Sigmoid colon (tissue), 6 donors: ENCODE measurements at regions not wholly inside any gene's neighbourhood (a gene's known extent, or its start where the extent isn't known, plus 50 kb on each side); places are given as distances from the start of the nearest gene placed in this dataset.

Experiments used
- DNase-seq: peaks from one replicate; pipeline ENCODE4 v3.0.0-alpha.2; 2019
- H3K27ac ChIP-seq, 4 donors: fragments of 200-600 bp; sonication (generic); one replicate each; pipeline ENCODE4 v1.5.1; 2016 to 2019; ENCODE audit warnings: mild to moderate bottlenecking in 1 of 4
- H3K27me3 ChIP-seq, 3 donors: fragments of 200-600 bp; sonication (generic); one replicate each; pipeline ENCODE4 v1.5.1; 2019; ENCODE audit warnings: mild to moderate bottlenecking in 1 of 3
- H3K36me3 ChIP-seq, 4 donors: fragments of 200-600 bp; sonication (generic); one replicate each; pipeline ENCODE4 v1.5.1; 2016 to 2019
- H3K4me1 ChIP-seq, 4 donors: fragments of 200-600 bp; sonication (generic); one replicate each; pipeline ENCODE4 v1.5.1; 2017 to 2019
- H3K4me3 ChIP-seq, 4 donors: fragments of 200-600 bp; sonication (generic); one replicate each; pipeline ENCODE4 v1.5.1; 2017 to 2019; ENCODE audit warnings: mild to moderate bottlenecking in 2 of 4, moderate library complexity in 1 of 4
- H3K9me3 ChIP-seq, 4 donors: fragments of 200-600 bp in 3 of 4; sonication (generic) in 3 of 4; one replicate each; pipeline versions ENCODE4 v1.5.1 to v1.6.1; 2013 to 2019
- EP300 ChIP-seq, 4 donors: sonication (generic); formaldehyde crosslinking; IDR thresholded peaks; one replicate each; pipeline ENCODE4 v1.6.1; 2017; ENCODE audit warnings: antibody characterized with exemption in 4 of 4
- POLR2A ChIP-seq, 2 donors: fragments of 450-650 bp; IDR thresholded peaks; one replicate each; pipeline ENCODE4 v1.6.1; 2016; ENCODE audit warnings: antibody characterized with exemption in 2 of 2, mild to moderate bottlenecking in 2 of 2, moderate library complexity in 2 of 2
- POLR2AphosphoS5 ChIP-seq, 4 donors: sonication (generic); formaldehyde crosslinking; IDR thresholded peaks; one replicate each; pipeline ENCODE4 v1.6.1; 2017; ENCODE audit warnings: antibody characterized with exemption in 4 of 4
- WGBS, 2 donors: extraction: QIAGEN DNeasy Blood & Tissue Kit; methylation state at CpG; one replicate each; pipeline ENCODE4 v1.1.7; 2013; 5-methylcytosine and 5-hydroxymethylcytosine counted together
- intact Hi-C: fragments of 100-400 bp; cut with DNase I; formaldehyde crosslinking; loops from one replicate; pipeline ENCODE4 v1.15.1; 2023
- TF ChIP-seq, protein P1 (sequence below), 4 experiments: fragments of 450-650 bp in 3 of 4; fragments of 200-600 bp in 1 of 4; IDR thresholded peaks; one replicate each; pipeline ENCODE4 v1.5.1; 2016 to 2019; ENCODE audit warnings: antibody characterized with exemption in 4 of 4, mild to moderate bottlenecking in 3 of 4, moderate library complexity in 2 of 4
- donor health status: healthy with polysubstance abuse.
- donor health status: healthy.

- H3K4me1 ChIP-seq: peaks cover 0 to 35% (median 30%) of the 10 kb centered on the region in 4 donors
- TF ChIP-seq, protein P1, sequence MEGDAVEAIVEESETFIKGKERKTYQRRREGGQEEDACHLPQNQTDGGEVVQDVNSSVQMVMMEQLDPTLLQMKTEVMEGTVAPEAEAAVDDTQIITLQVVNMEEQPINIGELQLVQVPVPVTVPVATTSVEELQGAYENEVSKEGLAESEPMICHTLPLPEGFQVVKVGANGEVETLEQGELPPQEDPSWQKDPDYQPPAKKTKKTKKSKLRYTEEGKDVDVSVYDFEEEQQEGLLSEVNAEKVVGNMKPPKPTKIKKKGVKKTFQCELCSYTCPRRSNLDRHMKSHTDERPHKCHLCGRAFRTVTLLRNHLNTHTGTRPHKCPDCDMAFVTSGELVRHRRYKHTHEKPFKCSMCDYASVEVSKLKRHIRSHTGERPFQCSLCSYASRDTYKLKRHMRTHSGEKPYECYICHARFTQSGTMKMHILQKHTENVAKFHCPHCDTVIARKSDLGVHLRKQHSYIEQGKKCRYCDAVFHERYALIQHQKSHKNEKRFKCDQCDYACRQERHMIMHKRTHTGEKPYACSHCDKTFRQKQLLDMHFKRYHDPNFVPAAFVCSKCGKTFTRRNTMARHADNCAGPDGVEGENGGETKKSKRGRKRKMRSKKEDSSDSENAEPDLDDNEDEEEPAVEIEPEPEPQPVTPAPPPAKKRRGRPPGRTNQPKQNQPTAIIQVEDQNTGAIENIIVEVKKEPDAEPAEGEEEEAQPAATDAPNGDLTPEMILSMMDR (IDR thresholded peaks at IDR 0.05): no peak
- TF ChIP-seq EP300 (IDR thresholded peaks at IDR 0.05): no peak
- no peak for TF ChIP-seq POLR2A (IDR thresholded peaks at IDR 0.05)
- intact Hi-C loops: no loop called here
- WGBS, 2 donors: 74 to 79% methylated on average over 6 of the region's 6 CpGs
- no peak overlapping the region for H3K4me3 ChIP-seq
- no peaks in the 10 kb centered on the region for H3K9me3 ChIP-seq
- H3K27ac ChIP-seq: peak overlapping the region; percentile 91 to 100 (median 96)
- H3K36me3 ChIP-seq: no peaks in the 10 kb centered on the region
- no peak for DNase-seq
- no peaks in the 10 kb centered on the region for H3K27me3 ChIP-seq
Measured at GRCh38 chr20:50413088-50413500, 97.1 kb upstream of the PTPN1 start.

- no peaks in the 10 kb centered on the region for H3K36me3 ChIP-seq
- H3K4me3 ChIP-seq: no peak overlapping the region
- H3K9me3 ChIP-seq: no peaks in the 10 kb centered on the region
- no peaks in the 10 kb centered on the region for H3K27me3 ChIP-seq
- H3K27ac ChIP-seq: peak overlapping the region; percentile 91 to 100 (median 96)
- DNase-seq: no peak
- TF ChIP-seq POLR2AphosphoS5 (IDR thresholded peaks at IDR 0.05) (no peak), POLR2A (IDR thresholded peaks at IDR 0.05) (no peak), EP300 (IDR thresholded peaks at IDR 0.05) (no peak)
- TF ChIP-seq, protein P1 (IDR thresholded peaks at IDR 0.05): no peak
- intact Hi-C loops: loop anchor here (1.0 to 2.0 kb wide), 2 partner anchors 16 to 110 kb away; no protein-coding TSS in a partner anchor
- WGBS, 2 donors: 12 to 54% methylated on average over 5 of the region's 5 CpGs
- peaks cover 0 to 35% (median 27%) of the 10 kb centered on the region in 4 donors for H3K4me1 ChIP-seq
Measured at GRCh38 chr20:50415021-50415515, 95.1 kb upstream of the PTPN1 start.

DNA sequence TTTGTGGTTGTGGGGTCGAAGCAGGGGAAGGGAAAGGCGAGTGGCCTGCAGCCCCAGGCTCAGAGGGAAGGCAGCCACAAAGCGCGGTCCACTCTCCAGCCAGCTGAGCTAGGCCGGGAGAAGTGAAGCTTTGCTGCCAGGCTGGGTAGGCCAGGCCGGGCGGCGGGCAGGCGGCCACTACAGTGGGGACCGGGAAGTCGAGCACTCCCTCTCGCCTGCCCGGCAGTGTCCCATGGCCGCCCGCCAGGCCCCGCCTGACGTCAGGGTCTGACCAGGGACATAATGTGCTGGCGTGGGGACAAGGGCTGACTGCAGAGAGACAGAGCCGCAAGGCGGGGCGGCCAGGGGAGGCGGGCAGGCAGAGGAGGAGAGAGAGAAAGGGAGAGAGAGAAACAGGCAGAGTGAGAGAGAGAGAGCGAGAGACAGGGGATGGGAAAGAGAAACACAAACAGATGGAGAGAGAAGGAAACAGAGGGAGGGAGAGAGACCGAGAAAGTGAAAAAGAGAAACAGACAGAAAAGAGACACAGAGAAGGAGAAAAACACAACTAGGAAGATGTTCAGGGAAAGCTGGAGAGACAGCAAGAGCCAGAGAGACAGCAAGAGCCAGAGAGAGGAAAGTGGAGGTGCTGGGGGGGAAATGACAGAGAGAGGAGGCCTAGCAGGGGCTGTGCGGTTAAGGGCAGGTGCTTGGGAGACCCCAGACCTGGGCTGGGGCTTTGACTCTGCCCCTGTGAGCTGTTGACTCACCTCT lies 94.5 kb upstream of the PTPN1 start:
- Histone ChIP-seq H3K4me3 (peak overlapping the region in 1 of 4 donors; percentile 3), H3K27ac (peak overlapping the region; percentile 91 to 100 (median 96)), H3K4me1 (peaks cover 0 to 35% (median 27%) of the 10 kb centered on the region in 4 donors), H3K9me3 (no peaks in the 10 kb centered on the region), H3K36me3 (no peaks in the 10 kb centered on the region), H3K27me3 (no peaks in the 10 kb centered on the region)
- 13 to 50% methylated on average over 25 of the region's 25 CpGs for WGBS, 2 donors
- intact Hi-C loops: loop anchor here (1.0 to 2.0 kb wide), 3 partner anchors 17 to 223 kb away; no protein-coding TSS in a partner anchor
- DNase-seq: peak; percentile 100
- TF ChIP-seq EP300 (IDR thresholded peaks at IDR 0.05) (peak; percentile 99 to 100 (median 100)), POLR2A (IDR thresholded peaks at IDR 0.05) (peak; percentile 55 to 62), POLR2AphosphoS5 (IDR thresholded peaks at IDR 0.05) (peak; percentile 96 to 98 (median 97))
- TF ChIP-seq, protein P1 (IDR thresholded peaks at IDR 0.05): no peak

GRCh38 chr20:50416269-50417022 lies 93.7 kb upstream of the PTPN1 start:
- H3K36me3 ChIP-seq: no peaks in the 10 kb centered on the region
- H3K27ac ChIP-seq: peak overlapping the region; percentile 91 to 100 (median 96)
- 88 to 90% methylated on average over 14 of the region's 14 CpGs for whole genome bisulfite sequencing, 2 donors
- H3K4me3 ChIP-seq: peak overlapping the region in 1 of 4 donors; percentile 3
- H3K4me1 ChIP-seq: peaks cover 0 to 35% (median 27%) of the 10 kb centered on the region in 4 donors
- DNase-seq: no peak
- TF ChIP-seq EP300 (IDR thresholded peaks at IDR 0.05) (no peak), POLR2AphosphoS5 (IDR thresholded peaks at IDR 0.05) (no peak)
- no peaks in the 10 kb centered on the region for H3K27me3 ChIP-seq
- intact Hi-C loops: loop anchor here (1.0 kb wide), 1 partner anchor 224 kb away; no protein-coding TSS in a partner anchor
- peaks cover 0 to under 1% (median 0%) of the 10 kb centered on the region in 4 donors for H3K9me3 ChIP-seq

DNA sequence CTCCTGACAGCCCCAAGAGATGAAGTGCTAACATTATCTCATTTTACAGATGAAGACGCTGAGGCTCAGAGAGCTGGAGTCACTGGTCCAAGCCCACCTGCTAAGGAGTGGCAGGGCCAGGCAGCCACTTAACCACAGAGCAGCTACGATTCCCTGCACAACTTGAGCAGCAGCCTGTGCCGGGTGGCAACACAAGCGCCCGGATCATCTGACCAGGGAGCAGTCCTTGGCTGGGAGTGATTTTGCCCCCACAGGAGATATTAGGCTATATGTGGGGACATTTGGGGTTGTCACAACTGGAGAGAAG lies 93.2 kb upstream of the PTPN1 start:
- TF ChIP-seq POLR2A (IDR thresholded peaks at IDR 0.05): no peak
- TF ChIP-seq, protein P1 (IDR thresholded peaks at IDR 0.05): peak in 1 of 4 experiments; percentile 9
- intact Hi-C loops: no loop called here
- no peaks in the 10 kb centered on the region for H3K27me3 ChIP-seq
- H3K4me1 ChIP-seq: peaks cover 0 to 35% (median 27%) of the 10 kb centered on the region in 4 donors
- peaks cover 0 to 3% (median 0%) of the 10 kb centered on the region in 4 donors for H3K9me3 ChIP-seq
- 87 to 90% methylated on average over 5 of the region's 5 CpGs for WGBS, 2 donors
- no peak overlapping the region for H3K4me3 ChIP-seq
- H3K27ac ChIP-seq: peak overlapping the region; percentile 91 to 100 (median 96)
- DNase-seq: no peak
- H3K36me3 ChIP-seq: no peaks in the 10 kb centered on the region
